ENCODE measurements at regions not wholly inside any gene's neighbourhood (a gene's known extent, or its start where the extent isn't known, plus 50 kb on each side); places are given as distances from the start of the nearest gene placed in this dataset.

DNA sequence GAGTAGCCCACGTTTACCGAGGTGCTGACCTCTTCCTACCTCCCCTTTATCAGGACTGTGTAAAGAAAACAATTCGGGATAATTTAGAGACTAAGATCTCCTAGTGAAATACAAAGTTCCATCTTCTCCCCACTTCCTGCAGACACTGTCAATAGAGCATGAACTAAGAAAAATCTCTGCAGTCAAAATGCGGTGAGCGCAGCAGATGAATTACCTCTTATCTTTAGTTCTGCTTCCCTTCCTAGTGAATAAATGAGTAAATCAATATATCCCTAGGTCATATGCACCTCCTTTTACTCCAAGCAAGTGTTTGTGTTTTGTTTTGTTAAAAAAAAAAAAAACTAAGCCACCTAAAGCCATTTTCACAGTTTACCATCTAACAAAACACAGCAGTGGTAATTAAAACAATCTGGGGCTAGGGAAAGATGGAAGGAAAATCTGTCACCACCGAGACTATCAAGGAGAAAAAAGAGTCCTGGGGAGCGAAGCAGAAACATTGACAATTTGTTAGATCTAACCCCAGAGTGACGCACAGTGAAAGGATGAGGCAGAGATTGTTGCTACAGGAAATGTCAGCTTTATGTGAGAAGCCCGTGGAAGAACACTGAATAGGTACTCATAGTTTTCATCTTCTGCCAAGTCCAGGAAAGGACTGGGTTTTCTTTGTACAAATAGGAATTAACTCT is 159.4 kb upstream of the SPTLC3 start:
- TF ChIP-seq, protein P1, sequence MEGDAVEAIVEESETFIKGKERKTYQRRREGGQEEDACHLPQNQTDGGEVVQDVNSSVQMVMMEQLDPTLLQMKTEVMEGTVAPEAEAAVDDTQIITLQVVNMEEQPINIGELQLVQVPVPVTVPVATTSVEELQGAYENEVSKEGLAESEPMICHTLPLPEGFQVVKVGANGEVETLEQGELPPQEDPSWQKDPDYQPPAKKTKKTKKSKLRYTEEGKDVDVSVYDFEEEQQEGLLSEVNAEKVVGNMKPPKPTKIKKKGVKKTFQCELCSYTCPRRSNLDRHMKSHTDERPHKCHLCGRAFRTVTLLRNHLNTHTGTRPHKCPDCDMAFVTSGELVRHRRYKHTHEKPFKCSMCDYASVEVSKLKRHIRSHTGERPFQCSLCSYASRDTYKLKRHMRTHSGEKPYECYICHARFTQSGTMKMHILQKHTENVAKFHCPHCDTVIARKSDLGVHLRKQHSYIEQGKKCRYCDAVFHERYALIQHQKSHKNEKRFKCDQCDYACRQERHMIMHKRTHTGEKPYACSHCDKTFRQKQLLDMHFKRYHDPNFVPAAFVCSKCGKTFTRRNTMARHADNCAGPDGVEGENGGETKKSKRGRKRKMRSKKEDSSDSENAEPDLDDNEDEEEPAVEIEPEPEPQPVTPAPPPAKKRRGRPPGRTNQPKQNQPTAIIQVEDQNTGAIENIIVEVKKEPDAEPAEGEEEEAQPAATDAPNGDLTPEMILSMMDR (IDR thresholded peaks at IDR 0.05; ENCODE audit: borderline replicate concordance, extremely low read depth, low read length, poor library complexity, severe bottlenecking) = no peak
- no peak for TF ChIP-seq EZH2 (IDR thresholded peaks at IDR 0.05; ENCODE audit: borderline replicate concordance, low read depth, low read length, severe bottlenecking)
